ENCODE measurements at regions not wholly inside any gene's neighbourhood (a gene's known extent, or its start where the extent isn't known, plus 50 kb on each side); places are given as distances from the start of the nearest gene placed in this dataset.
"Not testable (repeated sequence)": the region's sequence is repeated elsewhere in the genome, so short reads cannot be mapped to it uniquely, and the experiment has no call there.

DNA sequence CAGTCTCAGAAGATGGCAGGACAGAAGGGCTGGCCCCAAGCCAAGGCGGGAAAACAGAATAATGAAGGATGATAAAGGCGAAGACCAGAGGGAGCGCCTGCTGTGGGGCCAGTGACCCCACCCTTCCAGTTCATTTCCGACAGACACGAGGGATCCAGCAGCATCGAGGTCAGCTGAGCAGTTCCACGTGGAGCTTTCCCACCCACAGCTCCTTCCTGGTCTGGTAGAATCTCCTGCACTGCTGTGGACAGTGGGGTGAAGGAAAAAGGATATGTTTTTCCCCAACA lies 265.9 kb upstream of the VLDLR start:
- peak; percentile 28 for DNase-seq

DNA sequence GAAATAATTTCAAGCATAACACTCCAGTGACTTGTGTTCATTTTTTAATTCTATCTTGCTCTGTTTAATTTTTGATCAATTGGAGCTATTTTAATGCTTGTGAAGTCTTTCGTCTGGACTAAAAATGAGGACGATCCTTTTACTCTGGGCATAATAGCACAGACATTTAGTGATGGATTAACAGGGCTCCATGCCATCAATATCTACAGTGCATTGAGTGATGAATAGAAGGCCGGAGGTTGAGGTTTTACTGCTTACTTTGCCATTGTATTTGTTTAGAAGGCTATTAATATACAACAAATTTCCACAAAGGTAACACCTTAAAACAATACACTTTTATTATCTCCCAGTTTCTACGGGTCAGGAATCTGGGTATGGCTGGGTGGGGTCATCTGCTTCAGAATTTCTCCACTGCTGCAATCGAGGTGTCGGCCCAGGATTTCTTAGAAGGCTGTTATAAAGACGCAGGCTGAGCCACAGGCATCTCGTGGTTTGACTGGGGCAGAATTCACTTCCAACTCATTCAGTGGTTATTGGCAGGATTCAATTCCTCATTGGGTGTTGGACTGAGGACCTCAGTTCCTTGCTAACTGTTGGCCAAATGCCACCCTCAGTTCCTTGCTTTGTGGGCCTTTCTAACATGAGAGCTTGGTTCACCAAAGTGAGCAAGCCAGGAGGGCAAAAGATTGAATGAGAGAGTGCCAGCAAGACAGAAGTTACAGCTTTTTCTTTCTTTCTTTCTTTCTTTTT lies 265.4 kb upstream of the VLDLR start:
- DNase-seq, result no peak

DNA sequence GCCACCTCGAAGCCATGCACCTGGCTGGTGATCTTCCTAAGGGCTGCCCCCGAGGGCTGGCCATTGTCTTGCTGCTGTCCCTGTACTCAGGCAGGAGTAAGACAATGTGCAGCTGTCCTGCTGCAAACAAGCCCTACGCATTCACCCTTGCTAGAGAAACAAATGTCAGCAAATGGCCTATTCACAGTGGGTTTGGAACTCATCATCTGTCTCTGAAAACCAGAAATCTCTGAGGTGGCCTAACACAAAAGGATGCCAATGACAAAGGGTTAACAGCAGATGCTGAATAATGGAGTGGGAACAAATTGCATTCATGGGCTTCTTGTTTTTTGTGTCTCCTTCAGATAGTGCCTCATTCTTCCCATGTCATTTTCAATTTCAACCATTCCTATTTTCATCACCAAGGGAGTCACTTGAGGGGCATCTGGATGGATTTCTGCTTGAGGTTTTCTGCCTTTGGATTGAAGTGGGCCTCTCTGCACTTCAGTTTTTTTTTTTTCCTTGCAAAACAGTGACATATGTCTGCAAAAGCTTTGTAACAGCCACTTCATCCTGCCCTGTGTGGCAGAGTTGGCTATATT lies 261.6 kb upstream of the VLDLR start:
- peak; percentile 49 for DNase-seq

DNA sequence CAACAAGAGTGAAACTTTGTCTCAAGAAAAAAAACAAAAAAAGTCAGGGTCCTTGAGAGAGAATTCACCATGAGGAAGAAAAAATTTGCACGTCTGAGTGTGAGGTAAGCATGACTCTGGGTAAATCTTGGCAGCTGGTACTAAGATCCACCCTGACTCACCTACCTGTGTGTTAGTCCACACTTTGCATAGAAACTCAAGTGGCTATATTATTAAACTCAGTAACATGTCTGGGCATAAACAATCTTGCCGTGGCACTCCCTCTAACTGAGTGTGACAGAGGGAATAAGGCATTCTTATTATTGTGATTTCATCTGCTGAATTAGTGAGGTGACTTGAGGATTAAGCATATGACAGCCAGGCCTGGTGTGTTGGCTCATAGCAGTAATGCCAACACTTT lies 259.4 kb upstream of the VLDLR start:
- DNase-seq, result no peak

DNA sequence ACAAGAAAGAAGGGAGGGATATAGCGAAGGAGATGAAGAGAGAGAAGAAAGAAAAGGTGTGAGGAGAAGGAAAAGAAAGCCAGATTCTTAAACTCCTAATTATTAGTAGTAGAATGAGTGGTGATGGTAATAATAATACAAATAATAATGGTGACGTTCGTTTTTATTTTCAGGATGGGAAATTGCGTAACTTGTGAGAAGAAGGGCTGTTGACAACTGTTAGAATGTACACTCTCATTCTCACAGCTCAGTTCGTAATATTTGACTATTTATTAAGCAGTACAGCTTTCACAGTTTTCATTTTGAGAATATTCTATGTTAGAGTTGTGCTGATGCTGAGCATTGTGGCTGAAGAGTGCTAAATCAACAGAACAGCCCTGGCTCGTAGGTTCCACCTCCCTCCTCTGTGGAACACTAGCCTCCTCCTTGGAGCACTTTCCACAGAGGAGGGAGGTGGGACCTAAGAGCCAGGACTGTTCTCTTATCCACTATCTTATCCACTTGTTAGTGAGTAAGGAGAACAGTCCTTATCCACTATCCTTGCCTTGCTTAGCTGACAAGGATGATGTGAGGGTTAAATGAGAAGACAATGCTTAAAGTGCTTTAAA lies 258.3 kb upstream of the VLDLR start:
- no peak for DNase-seq

DNA sequence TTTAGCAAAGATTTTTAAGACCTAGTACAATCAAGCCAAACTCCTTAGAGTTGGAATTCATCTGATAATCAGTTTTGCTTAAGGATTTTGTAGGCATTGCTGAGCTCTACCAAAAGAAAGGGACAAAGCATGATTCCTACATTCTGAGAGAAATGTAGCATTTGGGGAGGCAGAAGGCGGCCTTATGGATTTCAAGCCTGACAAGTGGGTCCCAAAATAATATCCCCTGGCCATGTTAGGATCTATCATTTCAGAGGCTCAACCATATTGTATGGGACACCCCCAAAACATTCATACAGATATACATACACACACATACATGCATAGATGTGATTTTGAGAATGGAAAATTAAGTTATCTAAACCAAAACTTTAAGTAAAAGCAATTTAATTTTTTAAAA lies 257.8 kb upstream of the VLDLR start:
- DNase-seq, result no peak

DNA sequence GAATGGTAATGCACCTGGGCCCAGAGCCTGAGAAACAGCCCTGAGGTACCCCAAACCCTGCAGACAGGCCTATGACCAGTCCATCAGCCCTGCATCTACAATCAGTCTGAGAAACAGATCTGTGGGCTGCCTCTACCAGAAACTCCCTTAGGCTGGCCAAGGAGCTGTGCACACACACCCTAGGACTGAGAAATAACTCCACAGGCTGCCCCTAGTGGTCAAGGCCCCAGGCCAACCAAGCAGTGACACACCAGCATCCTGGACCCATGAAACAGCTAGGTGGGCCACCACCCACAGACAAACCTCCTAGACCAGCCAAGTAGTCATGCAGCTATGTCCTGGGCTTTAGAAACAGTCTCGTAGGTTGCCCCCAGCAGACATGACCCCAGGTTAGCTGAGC lies 253.6 kb upstream of the VLDLR start:
- no peak for DNase-seq

DNA sequence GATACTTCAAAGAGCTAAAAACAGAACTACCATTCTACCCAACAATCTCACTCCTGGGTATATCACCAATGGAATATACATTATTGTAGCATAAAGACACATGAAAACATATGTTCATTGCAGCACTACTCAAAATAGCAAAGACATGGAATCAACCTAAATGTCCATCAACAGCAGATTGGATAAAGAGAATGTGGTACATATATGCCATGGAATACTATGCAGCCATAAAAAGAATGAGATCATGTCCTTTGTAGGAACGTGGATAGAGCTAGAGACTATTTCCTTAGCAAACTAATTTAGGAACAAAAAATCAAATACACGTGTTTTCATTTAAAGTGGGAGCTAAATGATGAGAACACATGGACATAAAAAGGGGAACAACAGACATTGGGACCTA lies 247.9 kb upstream of the VLDLR start:
- DNase-seq, result no peak

DNA sequence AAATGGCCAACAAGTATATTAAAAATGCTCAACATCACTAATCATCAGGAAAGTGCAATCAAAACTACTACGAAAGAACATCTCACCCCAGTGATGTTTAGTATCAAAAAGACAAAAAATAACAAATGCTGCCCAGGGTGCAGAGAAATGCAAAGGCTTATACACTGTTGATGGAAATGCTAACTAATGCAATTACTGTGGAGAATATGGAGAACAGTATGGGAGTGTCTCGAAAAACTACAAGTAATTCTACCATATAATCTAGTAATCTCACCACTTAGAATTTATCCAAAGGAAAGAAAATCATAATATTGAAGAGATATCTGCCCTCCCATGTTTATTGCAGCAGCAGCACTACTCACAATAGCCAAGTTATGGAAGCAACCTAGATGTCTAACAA lies 246.5 kb upstream of the VLDLR start:
- DNase-seq, result no peak

DNA sequence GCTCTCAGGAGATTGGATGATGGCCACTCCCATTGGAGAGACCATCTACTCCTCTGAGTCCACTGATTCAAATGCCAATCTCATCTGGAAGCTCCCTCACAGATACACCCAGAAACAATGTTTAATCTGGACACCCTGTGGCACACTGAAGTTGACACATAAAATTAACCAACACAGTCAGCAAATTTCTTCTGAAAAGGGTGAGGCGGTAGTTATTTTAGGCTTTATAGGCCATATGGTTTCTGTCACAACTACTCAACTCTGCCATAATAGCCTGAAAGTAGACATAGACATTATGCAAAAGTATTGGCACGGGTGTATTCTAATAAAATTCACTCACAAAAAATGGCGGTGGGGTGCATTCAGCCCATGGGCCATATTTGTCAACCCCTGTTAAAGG lies 244.5 kb upstream of the VLDLR start:
- no peak for DNase-seq

DNA sequence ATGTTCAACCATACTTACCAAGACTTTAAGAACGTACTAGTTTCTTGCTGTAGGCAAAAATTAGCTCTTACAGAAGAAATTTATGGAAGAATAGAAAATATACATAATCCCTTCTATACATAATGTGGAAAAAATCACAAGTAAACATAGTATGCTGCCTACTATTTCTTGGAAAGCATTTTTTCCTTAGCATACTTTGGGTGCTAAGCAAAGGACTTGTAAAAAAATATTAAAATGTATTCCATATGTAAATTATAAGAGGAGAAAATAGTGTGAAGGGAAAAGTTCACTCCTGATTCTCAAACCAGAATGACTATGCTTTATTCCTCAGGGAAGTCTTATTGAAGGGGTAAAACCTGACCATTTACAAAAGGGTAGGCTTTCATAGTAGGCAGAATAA lies 243.8 kb upstream of the VLDLR start:
- DNase-seq, result no peak

DNA sequence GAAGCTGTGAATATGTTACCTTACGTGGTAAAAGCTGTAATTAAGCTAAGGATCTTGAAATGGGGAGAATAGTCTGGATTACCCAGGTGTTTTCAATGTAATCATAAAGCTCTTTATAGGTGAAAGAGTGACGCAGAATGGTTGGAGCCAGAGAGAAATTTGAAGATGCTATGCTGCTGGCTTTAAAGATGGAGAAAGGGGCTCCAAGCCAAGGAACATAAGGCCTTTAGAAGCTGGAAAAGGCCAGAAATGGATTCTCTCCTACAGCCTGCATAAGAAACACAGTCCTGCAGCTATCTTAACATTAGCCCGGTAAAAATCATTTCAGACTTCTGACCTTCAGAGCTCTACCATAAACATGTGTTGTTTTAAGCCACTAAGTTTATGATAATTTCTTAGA lies 243.3 kb upstream of the VLDLR start:
- peak; percentile 13 for DNase-seq

DNA sequence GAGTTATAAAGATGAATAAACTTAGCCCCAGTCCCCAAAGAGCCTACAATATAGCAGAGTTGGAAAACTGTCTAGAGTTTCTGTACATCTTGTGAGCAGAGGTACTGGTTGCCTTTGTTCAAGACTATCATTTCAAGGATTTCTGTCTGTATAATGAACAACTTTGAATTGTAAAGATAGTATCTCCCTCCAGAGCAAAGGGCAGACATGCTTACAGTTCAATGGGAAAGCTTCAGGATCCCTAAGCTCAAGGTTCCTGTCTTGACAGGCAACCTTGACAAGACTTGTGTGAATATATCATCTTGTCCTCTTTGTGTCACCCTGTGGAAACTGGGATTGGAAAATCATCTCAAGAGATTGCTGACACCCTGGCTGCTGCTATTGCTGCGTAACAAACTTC lies 242.8 kb upstream of the VLDLR start:
- no peak for DNase-seq

DNA sequence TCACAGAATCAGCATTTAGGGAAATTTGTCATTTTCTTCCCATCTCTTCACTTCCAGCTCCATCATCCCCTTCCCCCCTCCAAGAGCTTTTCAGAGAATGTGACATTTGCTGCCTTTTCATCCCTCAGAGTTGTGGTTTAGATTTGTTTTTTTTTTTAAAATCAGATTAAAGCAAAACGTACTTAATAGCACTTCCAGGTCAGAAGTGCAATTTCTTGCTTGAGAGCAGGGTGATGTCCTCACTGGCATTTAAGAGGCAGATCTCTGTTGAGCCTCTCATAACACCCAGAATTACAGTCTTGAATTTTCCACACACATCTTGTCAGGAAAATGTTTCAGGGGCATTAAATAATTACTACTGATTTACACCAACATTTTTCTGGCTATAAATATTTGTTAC lies 236.8 kb upstream of the VLDLR start:
- no peak for DNase-seq

DNA sequence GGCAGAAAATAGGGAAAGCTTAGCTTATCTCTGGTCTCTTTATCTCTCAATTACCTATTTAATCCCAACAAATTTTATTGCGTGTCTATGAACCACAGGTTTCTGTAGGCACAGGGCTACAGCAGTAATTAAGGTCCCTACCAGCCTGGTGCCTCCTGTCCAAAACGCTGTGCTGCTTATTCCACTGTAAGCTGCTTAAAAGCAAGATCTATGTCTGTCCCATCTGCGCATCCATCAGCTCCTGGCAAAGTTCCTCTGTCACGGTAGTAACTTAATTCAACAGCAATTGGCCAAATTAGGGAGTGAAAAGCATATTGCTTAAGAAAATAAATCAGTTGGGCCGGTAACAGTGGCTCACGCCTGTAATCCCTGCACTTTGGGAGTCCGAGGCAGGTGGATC lies 235.8 kb upstream of the VLDLR start:
- DNase-seq, result peak; percentile 29

DNA sequence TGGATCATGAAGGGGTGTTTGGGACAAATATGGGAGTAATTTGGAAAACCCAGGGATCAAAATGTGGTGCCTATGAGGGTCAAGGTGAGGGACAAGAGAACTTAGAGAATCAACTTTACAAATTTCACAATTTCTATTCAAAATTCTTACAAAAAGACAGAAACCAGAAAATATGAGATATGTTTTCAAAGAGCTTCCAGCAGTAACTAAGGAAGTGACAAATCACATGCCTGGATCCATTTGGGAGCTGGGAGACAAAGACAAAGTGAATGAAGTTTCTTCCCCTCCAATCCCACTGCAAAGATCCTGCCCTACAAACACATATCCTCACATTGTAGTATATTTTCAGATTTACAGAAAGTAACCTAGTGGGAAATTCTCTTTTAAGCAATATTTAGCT lies 235.0 kb upstream of the VLDLR start:
- peak; percentile 18 for DNase-seq

DNA sequence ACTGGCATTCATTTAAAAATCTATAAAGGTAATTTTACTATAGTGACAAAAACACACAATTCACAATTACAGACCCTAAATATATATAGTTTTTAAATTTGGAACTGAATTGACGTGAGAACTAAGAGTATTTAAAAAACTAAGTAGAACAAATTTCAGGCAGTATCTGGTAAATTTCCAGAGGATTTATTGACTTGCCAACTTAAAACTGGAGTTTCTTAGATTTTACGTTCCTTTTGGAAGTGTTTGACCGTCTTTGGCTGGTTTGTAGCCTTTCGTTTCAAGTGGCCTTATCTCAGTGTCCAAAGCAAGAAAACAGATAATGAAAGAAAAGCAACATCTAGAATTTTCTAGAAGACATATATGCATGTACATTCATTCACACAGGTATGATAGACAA lies 234.4 kb upstream of the VLDLR start:
- DNase-seq, result no peak

DNA sequence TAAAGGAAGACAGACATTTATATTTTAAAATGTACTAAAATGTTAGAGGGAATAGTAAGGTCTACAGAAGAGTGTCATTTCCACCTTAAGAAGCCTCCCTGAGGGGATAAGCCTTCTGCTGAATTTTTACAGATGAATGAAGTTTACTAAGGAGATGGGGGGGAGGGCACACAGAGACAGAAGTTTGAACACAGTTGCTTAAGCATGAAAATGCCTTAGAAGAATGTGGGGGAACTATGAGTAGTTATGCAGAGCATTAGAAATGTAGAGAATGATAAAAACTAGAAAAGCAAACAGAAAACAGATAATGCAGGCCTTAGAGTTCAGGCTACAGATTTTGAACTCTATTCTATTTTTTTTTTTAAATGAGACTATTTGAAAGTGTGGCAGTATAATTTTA lies 232.2 kb upstream of the VLDLR start:
- DNase-seq, result no peak

DNA sequence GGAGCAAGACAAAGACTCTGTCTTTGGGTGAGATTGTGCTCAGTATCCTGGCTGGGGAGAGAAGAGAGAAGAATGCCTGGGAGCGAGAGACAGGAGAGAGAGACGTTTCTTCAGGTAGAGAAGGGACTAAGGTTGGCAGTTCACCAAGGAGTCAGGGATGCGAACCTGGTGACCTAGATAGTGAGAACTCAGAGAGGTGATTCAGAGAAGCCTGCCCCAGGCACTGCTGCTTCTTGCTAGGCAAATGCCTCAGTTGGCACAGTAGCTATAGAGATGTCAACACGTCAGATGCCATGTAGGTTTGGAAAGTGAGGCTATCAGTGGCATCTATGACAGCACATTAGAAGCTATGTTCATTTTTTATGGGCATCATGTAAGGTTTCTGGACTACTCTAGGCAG lies 231.6 kb upstream of the VLDLR start:
- no peak for DNase-seq

DNA sequence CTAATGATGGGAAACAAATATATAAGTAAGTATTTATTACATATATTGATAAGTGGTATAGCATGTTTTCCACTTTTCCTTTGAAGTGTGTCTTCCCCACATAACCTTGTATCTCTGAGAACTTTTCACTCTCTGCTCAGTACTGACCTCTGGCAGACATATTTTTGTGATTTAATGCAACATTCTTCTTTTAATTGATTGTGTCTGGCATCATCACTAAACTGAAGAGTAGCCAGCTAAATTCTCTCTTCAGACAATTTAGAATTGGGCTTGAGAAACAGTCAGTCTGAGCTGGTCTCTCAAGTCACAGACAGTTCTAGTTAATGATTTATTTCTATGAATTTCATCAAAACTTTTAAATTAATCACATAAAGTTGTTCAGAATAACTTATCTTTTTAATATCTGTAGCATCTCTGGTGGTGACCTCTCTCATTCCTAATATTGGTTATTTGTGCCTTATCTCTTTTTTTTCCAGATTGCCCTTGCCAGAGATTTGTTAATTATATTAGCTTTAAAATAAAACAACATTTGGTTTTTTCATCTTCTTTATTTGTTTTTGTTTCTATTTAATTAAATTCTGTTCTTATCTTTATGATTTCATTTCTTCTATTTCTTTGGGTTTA lies 230.0 kb upstream of the VLDLR start:
- not testable (repeated sequence) for DNase-seq

DNA sequence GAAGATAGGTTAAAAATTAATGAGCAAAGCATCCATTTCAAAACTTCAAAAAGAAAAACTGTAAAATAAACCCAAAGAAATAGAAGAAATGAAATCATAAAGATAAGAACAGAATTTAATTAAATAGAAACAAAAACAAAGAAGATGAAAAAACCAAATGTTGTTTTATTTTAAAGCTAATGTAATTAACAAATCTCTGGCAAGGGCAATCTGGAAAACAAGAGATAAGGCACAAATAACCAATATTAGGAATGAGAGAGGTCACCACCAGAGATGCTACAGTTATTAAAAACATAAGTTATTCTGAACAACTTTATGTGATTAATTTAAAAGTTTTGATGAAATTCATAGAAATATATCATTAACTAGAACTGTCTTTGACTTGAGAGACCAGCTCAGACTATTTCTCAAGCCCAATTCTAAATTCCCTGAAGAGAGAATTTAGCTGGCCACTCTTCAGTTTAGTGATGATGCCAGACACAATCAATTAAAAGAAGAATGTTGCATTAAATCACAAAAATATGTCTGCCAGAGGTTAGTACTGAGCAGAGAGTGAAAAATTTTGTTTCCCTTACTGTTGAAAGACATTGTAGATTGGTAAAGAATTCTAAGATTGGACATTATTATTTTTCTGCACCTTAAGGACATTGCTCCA lies 227.4 kb upstream of the VLDLR start:
- not testable (repeated sequence) for DNase-seq

DNA sequence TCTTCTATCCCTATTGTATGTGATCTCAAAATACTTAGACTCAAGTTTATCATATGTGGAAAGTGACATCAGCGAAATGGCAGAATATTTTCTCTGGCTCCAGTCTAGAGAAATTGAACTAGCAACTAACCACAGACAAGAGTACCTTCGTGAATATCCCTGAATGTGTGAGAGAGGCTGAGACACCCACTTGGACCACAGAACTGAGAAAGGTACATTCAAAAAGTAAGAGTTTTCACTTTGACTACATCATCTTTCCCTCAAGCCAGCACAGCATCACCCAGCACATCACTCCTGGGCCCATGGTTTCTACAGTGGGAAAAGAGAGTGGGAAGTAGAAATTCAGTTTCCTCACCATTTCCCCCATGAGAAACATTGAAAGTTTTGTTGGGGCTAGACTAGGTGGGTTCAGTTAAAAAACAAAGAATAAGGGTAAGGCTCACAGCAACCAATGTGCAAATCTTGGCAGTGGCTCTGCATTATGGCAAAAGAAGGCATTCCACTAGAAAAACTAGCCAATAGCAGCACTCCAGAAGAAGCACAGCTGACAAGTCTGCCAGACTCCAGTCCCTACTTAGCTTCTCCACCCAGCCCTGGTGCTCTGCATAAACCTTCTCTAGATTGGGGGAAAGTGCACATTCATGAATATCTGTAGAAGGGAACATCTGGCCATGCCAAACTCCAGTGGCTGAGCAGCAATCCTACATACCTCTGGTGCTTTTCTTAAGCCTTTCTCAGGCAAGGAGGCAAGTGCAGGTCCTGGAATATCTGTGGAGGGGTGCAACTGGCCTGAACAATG lies 225.6 kb upstream of the VLDLR start:
- DNase-seq, result no peak
